T-cell (primary cell): ENCODE measurements at regions not wholly inside any gene's neighbourhood (a gene's known extent, or its start where the extent isn't known, plus 50 kb on each side); places are given as distances from the start of the nearest gene placed in this dataset.

Experiments
- ATAC-seq, 4 experiments: fragments of 200-7000 bp in 3 of 4; fragments of 150-1000 bp in 1 of 4; cut with Tn5 transposase; replicated peaks in 1 of 4; 1 replicate in 3 of 4; 2 replicates in 1 of 4; pipeline ENCODE4 v1.10.0; 2021; ENCODE audit warnings: moderate library complexity in 3 of 4, mild to moderate bottlenecking in 2 of 4, moderate number of reproducible peaks in 1 of 4
- CTCF ChIA-PET, 2 donors: fragments of 300-600 bp; sonication (Branson Sonifier 250); formaldehyde crosslinking; loops; one replicate each; lab custom pipeline; 2022; ENCODE audit warnings: antibody characterized with exemption in 2 of 2; lab: Charles Lee
- POLR2A ChIA-PET, 2 donors: fragments of 300-600 bp; sonication (Branson Sonifier 250); formaldehyde crosslinking; loops; one replicate each; lab custom pipeline; 2022; ENCODE audit warnings: antibody characterized with exemption in 2 of 2; lab: Charles Lee
- DNase-seq, 35 experiments: peaks; one replicate each; pipeline versions ENCODE4 v3.0.0 to v3.0.0-alpha.2; 2013 to 2023
- H3K27ac ChIP-seq: one replicate; pipeline ENCODE4 v1.5.1; 2013; ENCODE audit warnings: low read length
- H3K27me3 ChIP-seq, 2 experiments: replicated peaks in 1 of 2; 1 replicate in 1 of 2; 2 replicates in 1 of 2; pipeline versions ENCODE4 v1.6.1 to v1.7.0; 2013; ENCODE audit warnings: low read length in 1 of 2, mixed read lengths in 1 of 2; ENCODE audit not compliant: control insufficient read depth in 2 of 2, insufficient read depth in 2 of 2; ENCODE audit errors: extremely low read depth in 1 of 2
- H3K36me3 ChIP-seq, 2 donors: 1 replicate in 1 of 2; 2 replicates in 1 of 2; pipeline versions ENCODE4 v1.6.1 to v1.7.0; 2013; ENCODE audit warnings: low read length in 1 of 2; ENCODE audit not compliant: control insufficient read depth in 2 of 2, insufficient read depth in 1 of 2; ENCODE audit errors: extremely low read depth in 1 of 2
- H3K4me1 ChIP-seq, 2 experiments: 1 replicate in 1 of 2; 2 replicates in 1 of 2; pipeline versions ENCODE4 v1.6.1 to v1.7.0; 2013; ENCODE audit warnings: low read length in 2 of 2, mixed read lengths in 1 of 2; ENCODE audit not compliant: insufficient read depth in 2 of 2, control insufficient read depth in 1 of 2; ENCODE audit errors: extremely low read depth in 1 of 2
- H3K4me3 ChIP-seq, 2 donors: 1 replicate in 1 of 2; 2 replicates in 1 of 2; pipeline versions ENCODE4 v1.5.1 to v1.7.0; 2013; ENCODE audit warnings: mild to moderate bottlenecking in 2 of 2, low read length in 1 of 2, moderate library complexity in 1 of 2; ENCODE audit not compliant: control insufficient read depth in 1 of 2; ENCODE audit errors: extremely low read depth in 1 of 2
- H3K9me3 ChIP-seq: 2 replicates; pipeline ENCODE4 v1.7.0; 2013
- H3K27ac Mint-ChIP-seq, 2 donors: one replicate each; pipeline ENCODE4 v1.8.0; 2020 to 2021; ENCODE audit warnings: mild to moderate bottlenecking in 2 of 2, mixed read lengths in 2 of 2
- H3K27me3 Mint-ChIP-seq, 2 donors: one replicate each; pipeline ENCODE4 v1.8.0; 2021 to 2022; ENCODE audit warnings: mixed read lengths in 2 of 2
- H3K36me3 Mint-ChIP-seq: one replicate; pipeline ENCODE4 v1.8.0; 2021; ENCODE audit warnings: mixed read lengths
- H3K4me1 Mint-ChIP-seq, 3 donors: one replicate each; pipeline ENCODE4 v1.8.0; 2020 to 2022; ENCODE audit warnings: mixed read lengths in 3 of 3, mild to moderate bottlenecking in 1 of 3
- H3K4me3 Mint-ChIP-seq, 3 donors: one replicate each; pipeline ENCODE4 v1.8.0; 2020 to 2022; ENCODE audit warnings: mild to moderate bottlenecking in 3 of 3, mixed read lengths in 3 of 3, moderate library complexity in 3 of 3
- H3K9me3 Mint-ChIP-seq, 3 donors: one replicate each; pipeline ENCODE4 v1.8.0; 2020 to 2022; ENCODE audit warnings: mixed read lengths in 3 of 3
- WGBS: methylation state at CpG from one replicate; pipeline ENCODE4 v1.1.5; 2013; ENCODE audit warnings: missing lambda C conversion rate; ENCODE audit not compliant: insufficient coverage; 5-methylcytosine and 5-hydroxymethylcytosine counted together

DNA sequence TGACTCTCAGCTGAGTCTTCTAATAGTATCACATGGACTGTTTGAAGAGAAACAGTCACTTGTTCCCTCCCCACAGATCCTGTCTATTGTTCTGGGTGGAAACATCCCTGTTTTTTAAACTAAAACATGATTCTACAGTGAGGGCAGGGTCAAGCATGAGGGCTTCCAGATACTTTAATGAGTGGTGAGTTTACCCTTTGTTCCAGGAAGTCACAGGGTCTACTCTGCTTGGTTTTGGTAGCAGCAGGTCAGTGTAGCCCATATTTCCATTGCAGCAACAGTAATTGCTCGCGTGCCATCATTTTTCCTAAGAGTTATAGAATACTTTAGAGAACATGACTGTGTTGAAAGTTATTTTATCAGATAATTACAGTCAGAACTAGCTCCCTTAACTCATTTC is 87.4 kb downstream of the ZNF732 start:
- peaks cover 0 to 2% of the 10 kb centered on the region in 2 experiments for H3K4me1 ChIP-seq
- peaks cover 0 to 7% (median 0%) of the 10 kb centered on the region in 3 donors for H3K4me1 Mint-ChIP-seq
- ATAC-seq (no peak), DNase-seq (no peak)
- peaks cover 2% of the 10 kb centered on the region for H3K9me3 ChIP-seq
- H3K27me3 ChIP-seq: peaks cover 0 to 9% of the 10 kb centered on the region in 2 experiments
- peaks cover 4 to 30% (median 25%) of the 10 kb centered on the region in 3 donors for H3K9me3 Mint-ChIP-seq
- H3K27ac Mint-ChIP-seq: no peak overlapping the region
- ChIA-PET CTCF (no interaction called here), POLR2A (no interaction called here)
- H3K27ac ChIP-seq: no peak overlapping the region
- WGBS: no CpG with 5 or more reads among the region's 2 CpGs
- no peak overlapping the region for H3K4me3 Mint-ChIP-seq
- H3K36me3 ChIP-seq: peaks cover 0 to 4% of the 10 kb centered on the region in 2 donors
- peaks cover 30% of the 10 kb centered on the region for H3K36me3 Mint-ChIP-seq
- H3K4me3 ChIP-seq: no peak overlapping the region
- H3K27me3 Mint-ChIP-seq: peaks cover 0 to 4% of the 10 kb centered on the region in 2 donors

DNA sequence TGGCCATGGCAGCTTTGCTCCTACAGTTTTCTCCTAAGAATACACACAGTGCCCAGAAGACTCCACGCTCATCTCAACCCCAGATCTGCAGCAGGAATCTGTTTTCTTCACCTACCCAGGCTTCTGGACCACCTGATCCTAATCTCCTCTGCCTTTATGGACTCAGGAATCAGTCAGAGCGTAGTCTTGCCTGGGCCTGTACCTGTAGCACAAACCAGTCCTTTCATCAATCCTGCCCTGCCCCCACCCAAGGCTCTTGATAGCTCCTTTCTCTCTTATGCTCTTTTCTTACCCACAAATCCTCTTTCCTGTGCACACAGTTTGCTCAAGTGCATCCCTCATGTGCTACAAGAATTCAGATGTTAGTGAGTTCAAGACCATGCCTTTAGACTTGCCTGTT is 89.7 kb downstream of the ZNF718 start:
- peak overlapping the region in 1 of 3 donors; percentile 46 for H3K4me3 Mint-ChIP-seq
- no peaks in the 10 kb centered on the region for H3K9me3 ChIP-seq

More for the DNA sequence above, 89.7 kb downstream of the ZNF718 start:
- ChIA-PET POLR2A (no interaction called here), CTCF (interaction anchor here in 1 of 2 donors (0.5 kb wide), 1 partner anchor 198 kb away, joined by 5 read pairs; no protein-coding TSS in a partner anchor)
- Histone ChIP-seq H3K4me3 (no peak overlapping the region), H3K36me3 (no peaks in the 10 kb centered on the region), H3K4me1 (peaks cover 7 to 23% of the 10 kb centered on the region in 2 experiments), H3K27me3 (peaks cover 0 to 9% of the 10 kb centered on the region in 2 experiments), H3K27ac (no peak overlapping the region)
- H3K4me1 Mint-ChIP-seq: peaks cover 14 to 33% (median 22%) of the 10 kb centered on the region in 3 donors
- no peak overlapping the region for H3K27ac Mint-ChIP-seq
- DNase-seq: no peak
- H3K36me3 Mint-ChIP-seq: peaks cover 24% of the 10 kb centered on the region
- ATAC-seq: no peak
- 91% methylated on average over 2 of the region's 2 CpGs for WGBS
- H3K9me3 Mint-ChIP-seq: peaks cover 13 to 34% (median 29%) of the 10 kb centered on the region in 3 donors
- peaks cover 0 to 4% of the 10 kb centered on the region in 2 donors for H3K27me3 Mint-ChIP-seq
